Trophoblast cell (in vitro differentiated cells and primary cell): ENCODE measurements at regions not wholly inside any gene's neighbourhood (a gene's known extent, or its start where the extent isn't known, plus 50 kb on each side); places are given as distances from the start of the nearest gene placed in this dataset.
"Not testable (repeated sequence)": the region's sequence is repeated elsewhere in the genome, so short reads cannot be mapped to it uniquely, and the experiment has no call there.

ENCODE experiments used
- DNase-seq, 2 donors: peaks; one replicate each; pipeline ENCODE4 v3.0.0-alpha.2; 2016
- H2AFZ ChIP-seq: 2 replicates; pipeline ENCODE4 v1.6.1; 2013; ENCODE audit warnings: low read length, moderate library complexity, mild to moderate bottlenecking; ENCODE audit not compliant: insufficient read depth, poor library complexity
- H2AK5ac ChIP-seq: 2 replicates; pipeline ENCODE4 v1.6.1; 2013; ENCODE audit warnings: mild to moderate bottlenecking, low read length
- H2BK120ac ChIP-seq: 2 replicates; pipeline ENCODE4 v1.6.1; 2013; ENCODE audit warnings: low read length, mild to moderate bottlenecking, moderate library complexity; ENCODE audit not compliant: insufficient read depth, poor library complexity
- H2BK12ac ChIP-seq: 2 replicates; pipeline ENCODE4 v1.6.1; 2013; ENCODE audit warnings: mild to moderate bottlenecking, low read length, moderate library complexity
- H2BK5ac ChIP-seq: 2 replicates; pipeline ENCODE4 v1.6.1; 2013; ENCODE audit warnings: low read length, low read depth, moderate library complexity, mild to moderate bottlenecking; ENCODE audit not compliant: poor library complexity
- H3K14ac ChIP-seq: 2 replicates; pipeline ENCODE4 v1.6.1; 2013; ENCODE audit warnings: mild to moderate bottlenecking, low read length
- H3K18ac ChIP-seq: 2 replicates; pipeline ENCODE4 v1.6.1; 2013; ENCODE audit warnings: mild to moderate bottlenecking, low read length
- H3K23ac ChIP-seq: 2 replicates; pipeline ENCODE4 v1.6.1; 2013; ENCODE audit warnings: low read length
- H3K27ac ChIP-seq: 2 replicates; pipeline ENCODE4 v1.5.1; 2013; ENCODE audit warnings: low read depth, mild to moderate bottlenecking, inconsistent platforms, low read length, moderate library complexity
- H3K27me3 ChIP-seq: 2 replicates; pipeline ENCODE4 v1.6.1; 2013; ENCODE audit warnings: inconsistent platforms, mild to moderate bottlenecking, low read length, moderate library complexity; ENCODE audit not compliant: insufficient read depth
- H3K36me3 ChIP-seq, 2 experiments: 1 replicate in 1 of 2; 2 replicates in 1 of 2; pipeline ENCODE4 v1.6.1; 2013; ENCODE audit warnings: low read length in 2 of 2, mild to moderate bottlenecking in 2 of 2, moderate library complexity in 1 of 2; ENCODE audit not compliant: insufficient read depth in 2 of 2, control insufficient read depth in 1 of 2
- H3K4ac ChIP-seq: 2 replicates; pipeline ENCODE4 v1.6.1; 2013; ENCODE audit warnings: low read depth, mild to moderate bottlenecking, low read length, moderate library complexity
- H3K4me1 ChIP-seq, 2 experiments: 1 replicate in 1 of 2; 2 replicates in 1 of 2; pipeline ENCODE4 v1.6.1; 2013; ENCODE audit warnings: low read length in 2 of 2, mild to moderate bottlenecking in 2 of 2, moderate library complexity in 1 of 2; ENCODE audit not compliant: insufficient read depth in 2 of 2, control insufficient read depth in 1 of 2
- H3K4me2 ChIP-seq: 2 replicates; pipeline ENCODE4 v1.6.1; 2013; ENCODE audit warnings: inconsistent platforms, mild to moderate bottlenecking, low read length, moderate library complexity
- H3K4me3 ChIP-seq: 2 replicates; pipeline ENCODE4 v1.5.1; 2013; ENCODE audit warnings: mild to moderate bottlenecking, low read depth, low read length, inconsistent platforms
- H3K79me1 ChIP-seq: one replicate; pipeline ENCODE4 v1.6.1; 2013; ENCODE audit warnings: low read length
- H3K79me2 ChIP-seq: 2 replicates; pipeline ENCODE4 v1.6.1; 2013; ENCODE audit warnings: low read length, mild to moderate bottlenecking; ENCODE audit not compliant: control insufficient read depth, insufficient read depth, poor library complexity
- H3K9ac ChIP-seq: 2 replicates; pipeline ENCODE4 v1.6.1; 2013; ENCODE audit warnings: mild to moderate bottlenecking, low read length
- H3K9me3 ChIP-seq: 2 replicates; pipeline ENCODE4 v1.6.1; 2013; ENCODE audit warnings: low read depth, mild to moderate bottlenecking, control low read depth, inconsistent platforms, low read length; ENCODE audit not compliant: insufficient read depth
- H4K12ac ChIP-seq: 2 replicates; pipeline ENCODE4 v1.6.1; 2013; ENCODE audit warnings: low read depth, mild to moderate bottlenecking, low read length, moderate library complexity
- H4K8ac ChIP-seq: 2 replicates; pipeline ENCODE4 v1.6.1; 2013; ENCODE audit warnings: low read depth, mild to moderate bottlenecking, low read length, moderate library complexity
- H4K91ac ChIP-seq: one replicate; pipeline ENCODE4 v1.6.1; 2013; ENCODE audit warnings: low read depth, mild to moderate bottlenecking, low read length, moderate library complexity
- WGBS: extraction: QIAGEN DNeasy Blood & Tissue Kit; methylation state at CpG from one replicate; pipeline ENCODE4 v1.1.7; 2013; ENCODE audit warnings: missing lambda C conversion rate; ENCODE audit not compliant: insufficient read length, insufficient coverage; ENCODE audit errors: extremely low coverage; 5-methylcytosine and 5-hydroxymethylcytosine counted together

- no peak overlapping the region for H2AFZ ChIP-seq
- H3K4ac ChIP-seq = no peak overlapping the region
- no peaks in the 10 kb centered on the region for H3K4me1 ChIP-seq
- H3K23ac ChIP-seq = no peak overlapping the region
- H3K9me3 ChIP-seq = no peaks in the 10 kb centered on the region
- no peak overlapping the region for H3K18ac ChIP-seq
- H3K4me2 ChIP-seq = no peak overlapping the region
- no peaks in the 10 kb centered on the region for H3K36me3 ChIP-seq
- DNase-seq = no peak
- no peak overlapping the region for H3K9ac ChIP-seq
- no peak overlapping the region for H3K4me3 ChIP-seq
- H3K27ac ChIP-seq = no peak overlapping the region
- H2BK120ac ChIP-seq = no peak overlapping the region
- H3K14ac ChIP-seq = no peak overlapping the region
- no CpG with 5 or more reads among the region's 5 CpGs for WGBS
- no peak overlapping the region for H2AK5ac ChIP-seq
- no peak overlapping the region for H4K8ac ChIP-seq
- no peaks in the 10 kb centered on the region for H3K79me1 ChIP-seq
- H2BK12ac ChIP-seq = no peak overlapping the region
- H3K27me3 ChIP-seq = no peaks in the 10 kb centered on the region
- H4K12ac ChIP-seq = no peak overlapping the region
- no peak overlapping the region for H4K91ac ChIP-seq
- no peaks in the 10 kb centered on the region for H3K79me2 ChIP-seq
- no peak overlapping the region for H2BK5ac ChIP-seq
These were observed 279.7 kb downstream of the SPRY1 start for GRCh38 chr4:123676071-123676889.

- DNase-seq = no peak
These were observed 280.3 kb downstream of the SPRY1 start for GRCh38 chr4:123676890-123677229.

GRCh38 chr4:123682931-123683330 is 286.3 kb downstream of the SPRY1 start:
- no peaks in the 10 kb centered on the region for H3K79me2 ChIP-seq
- H3K23ac ChIP-seq = no peak overlapping the region
- H3K27me3 ChIP-seq = no peaks in the 10 kb centered on the region
- H3K14ac ChIP-seq = no peak overlapping the region
- H4K12ac ChIP-seq = no peak overlapping the region
- no peak overlapping the region for H2AK5ac ChIP-seq
- H2BK12ac ChIP-seq = no peak overlapping the region
- peaks cover 0 to 3% of the 10 kb centered on the region in 2 experiments for H3K36me3 ChIP-seq
- no peak overlapping the region for H3K4me3 ChIP-seq
- H3K9ac ChIP-seq = no peak overlapping the region
- H2AFZ ChIP-seq = no peak overlapping the region
- H2BK120ac ChIP-seq = no peak overlapping the region
- no peak overlapping the region for H4K8ac ChIP-seq
- H4K91ac ChIP-seq = no peak overlapping the region
- no peak overlapping the region for H2BK5ac ChIP-seq
- H3K27ac ChIP-seq = no peak overlapping the region
- H3K79me1 ChIP-seq = no peaks in the 10 kb centered on the region
- WGBS = no CpG with 5 or more reads among the region's 2 CpGs
- H3K4ac ChIP-seq = no peak overlapping the region
- no peaks in the 10 kb centered on the region for H3K9me3 ChIP-seq
- H3K4me2 ChIP-seq = no peak overlapping the region
- no peaks in the 10 kb centered on the region for H3K4me1 ChIP-seq
- no peak for DNase-seq
- no peak overlapping the region for H3K18ac ChIP-seq

More at GRCh38 chr4:123676890-123677229, 280.3 kb downstream of the SPRY1 start:
- Histone ChIP-seq H4K91ac (no peak overlapping the region), H2AFZ (no peak overlapping the region), H4K8ac (no peak overlapping the region), H3K4me3 (no peak overlapping the region), H3K27me3 (no peaks in the 10 kb centered on the region), H3K27ac (no peak overlapping the region), H3K23ac (no peak overlapping the region), H3K4ac (no peak overlapping the region), H2BK5ac (no peak overlapping the region), H3K9ac (no peak overlapping the region), H2AK5ac (no peak overlapping the region), H3K9me3 (no peaks in the 10 kb centered on the region), H3K4me2 (peak overlapping the region; percentile 30), H3K18ac (no peak overlapping the region), H3K79me2 (no peaks in the 10 kb centered on the region), H3K4me1 (no peaks in the 10 kb centered on the region), H3K36me3 (no peaks in the 10 kb centered on the region), H2BK120ac (no peak overlapping the region), H4K12ac (no peak overlapping the region), H3K79me1 (no peaks in the 10 kb centered on the region), H2BK12ac (no peak overlapping the region), H3K14ac (no peak overlapping the region)
- WGBS = no CpG with 5 or more reads among the region's 7 CpGs

- not testable (repeated sequence) for H3K27me3 ChIP-seq, H3K4me3 ChIP-seq, H2AK5ac ChIP-seq, H3K79me1 ChIP-seq, H3K4ac ChIP-seq, H2BK12ac ChIP-seq, H4K8ac ChIP-seq, H2BK120ac ChIP-seq, H2BK5ac ChIP-seq, H3K4me1 ChIP-seq, H3K9ac ChIP-seq, H3K18ac ChIP-seq, H3K14ac ChIP-seq, H3K23ac ChIP-seq, H4K91ac ChIP-seq, DNase-seq, H3K36me3 ChIP-seq, H4K12ac ChIP-seq, H3K4me2 ChIP-seq, H2AFZ ChIP-seq, H3K27ac ChIP-seq, H3K79me2 ChIP-seq, H3K9me3 ChIP-seq
- no CpG with 5 or more reads among the region's 26 CpGs for WGBS
These were observed 288.3 kb downstream of the SPRY1 start for GRCh38 chr4:123684937-123685336.
